ENCODE measurements at regions not wholly inside any gene's neighbourhood (a gene's known extent, or its start where the extent isn't known, plus 50 kb on each side); places are given as distances from the start of the nearest gene placed in this dataset.

DNA sequence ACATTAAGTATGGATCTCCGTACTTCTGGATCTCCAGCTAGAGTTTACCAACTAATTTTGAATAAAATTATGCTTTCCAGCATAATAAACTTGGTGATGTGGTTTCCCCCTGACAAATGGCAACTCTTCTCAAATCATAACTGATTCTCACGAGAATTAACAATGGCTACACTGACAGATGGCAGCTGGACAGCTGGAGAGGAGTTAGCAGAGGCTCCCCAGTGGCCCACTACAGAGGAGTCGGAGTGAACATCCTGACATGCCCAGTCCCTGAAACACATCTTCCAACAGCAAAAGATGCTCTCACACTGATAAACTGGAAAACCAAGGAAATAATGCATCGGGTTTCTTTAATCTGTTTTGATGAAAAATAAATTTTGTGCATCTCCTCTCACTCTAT, 239.6 kb downstream of the MAN2A1 start:
- TF ChIP-seq, protein P1, sequence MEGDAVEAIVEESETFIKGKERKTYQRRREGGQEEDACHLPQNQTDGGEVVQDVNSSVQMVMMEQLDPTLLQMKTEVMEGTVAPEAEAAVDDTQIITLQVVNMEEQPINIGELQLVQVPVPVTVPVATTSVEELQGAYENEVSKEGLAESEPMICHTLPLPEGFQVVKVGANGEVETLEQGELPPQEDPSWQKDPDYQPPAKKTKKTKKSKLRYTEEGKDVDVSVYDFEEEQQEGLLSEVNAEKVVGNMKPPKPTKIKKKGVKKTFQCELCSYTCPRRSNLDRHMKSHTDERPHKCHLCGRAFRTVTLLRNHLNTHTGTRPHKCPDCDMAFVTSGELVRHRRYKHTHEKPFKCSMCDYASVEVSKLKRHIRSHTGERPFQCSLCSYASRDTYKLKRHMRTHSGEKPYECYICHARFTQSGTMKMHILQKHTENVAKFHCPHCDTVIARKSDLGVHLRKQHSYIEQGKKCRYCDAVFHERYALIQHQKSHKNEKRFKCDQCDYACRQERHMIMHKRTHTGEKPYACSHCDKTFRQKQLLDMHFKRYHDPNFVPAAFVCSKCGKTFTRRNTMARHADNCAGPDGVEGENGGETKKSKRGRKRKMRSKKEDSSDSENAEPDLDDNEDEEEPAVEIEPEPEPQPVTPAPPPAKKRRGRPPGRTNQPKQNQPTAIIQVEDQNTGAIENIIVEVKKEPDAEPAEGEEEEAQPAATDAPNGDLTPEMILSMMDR (IDR thresholded peaks at IDR 0.05) = no peak
- no peak for TF ChIP-seq POLR2A (IDR thresholded peaks at IDR 0.05)
